Thyroid gland (tissue), 4 donors: ENCODE measurements at regions not wholly inside any gene's neighbourhood (a gene's known extent, or its start where the extent isn't known, plus 50 kb on each side); places are given as distances from the start of the nearest gene placed in this dataset.

Experiments
- CTCF ChIP-seq, 6 experiments: fragments of 200-600 bp in 3 of 6; fragments of 450-650 bp in 3 of 6; sonication (generic) in 3 of 6; IDR thresholded peaks; one replicate each; pipeline ENCODE4 v1.5.1; 2016 to 2019; ENCODE audit warnings: antibody characterized with exemption in 6 of 6, mild to moderate bottlenecking in 2 of 6, inconsistent platforms in 1 of 6, moderate library complexity in 1 of 6
- POLR2A ChIP-seq, 2 donors: fragments of 450-650 bp; IDR thresholded peaks; one replicate each; pipeline ENCODE4 v1.6.1; 2017; ENCODE audit warnings: antibody characterized with exemption in 2 of 2, mild to moderate bottlenecking in 2 of 2, moderate library complexity in 1 of 2

- TF ChIP-seq CTCF (IDR thresholded peaks at IDR 0.05) = no peak
- no peak for TF ChIP-seq POLR2A (IDR thresholded peaks at IDR 0.05)
Measured at GRCh38 chr1:5067246-5067645, 412.8 kb downstream of the AJAP1 start.
